ENCODE measurements at regions not wholly inside any gene's neighbourhood (a gene's known extent, or its start where the extent isn't known, plus 50 kb on each side); places are given as distances from the start of the nearest gene placed in this dataset.

DNA sequence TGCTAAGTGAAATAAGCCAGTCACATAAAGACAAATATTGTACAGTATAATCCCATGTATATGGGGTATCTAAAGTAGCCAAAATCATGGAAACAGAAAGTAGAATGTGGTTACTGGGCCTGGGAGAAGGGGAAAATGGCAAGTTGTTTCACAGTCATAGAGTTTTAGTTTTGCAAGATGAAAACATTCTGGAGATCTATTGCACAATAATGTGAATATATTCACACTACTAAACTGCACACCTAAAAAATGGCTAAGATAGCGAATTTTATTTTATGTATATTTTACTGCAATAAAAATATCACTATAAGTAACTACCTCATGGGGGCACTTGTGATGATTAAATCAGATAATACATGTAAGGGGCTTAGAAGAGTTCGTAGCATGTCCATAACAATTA lies 72.0 kb upstream of the ARHGAP32 start:
- Histone ChIP-seq H3K27me3 (ENCODE audit: low read depth, low read length) (no peaks in the 10 kb centered on the region), H3K27ac (ENCODE audit: low read length) (no peak overlapping the region), H3K9me3 (ENCODE audit: control insufficient read depth in 1 of 2, low read length in 2 of 2) (no peaks in the 10 kb centered on the region), H3K36me3 (ENCODE audit: control insufficient read depth in 1 of 2, insufficient read depth in 2 of 2, low read length in 2 of 2) (no peaks in the 10 kb centered on the region), H3K4me1 (ENCODE audit: control insufficient read depth in 1 of 2, insufficient read depth in 2 of 2, low read length in 2 of 2) (peaks cover 0 to 3% of the 10 kb centered on the region in 2 donors), H3K4me3 (ENCODE audit: low read depth in 1 of 2, low read length in 2 of 2) (no peak overlapping the region)

DNA sequence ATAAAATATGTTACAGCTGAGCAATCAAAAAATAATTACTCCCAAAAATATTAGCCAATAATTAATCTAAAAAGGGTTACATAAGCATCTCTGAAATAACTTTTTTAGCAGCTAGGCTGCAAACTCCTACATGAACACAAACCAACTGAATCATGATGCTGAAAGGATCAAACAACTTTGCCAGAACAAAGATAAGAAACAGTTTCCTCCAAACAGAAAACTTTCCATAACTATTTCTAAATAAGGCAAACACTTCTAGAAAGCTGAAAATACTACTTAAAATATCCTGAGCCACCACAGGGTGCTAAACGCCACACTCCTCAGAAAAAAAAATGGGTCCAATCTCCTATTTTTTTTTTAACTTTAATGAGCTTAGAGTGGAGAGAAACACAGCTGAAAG lies 68.6 kb upstream of the ARHGAP32 start:
- H3K27ac ChIP-seq (ENCODE audit: low read length) = no peak overlapping the region
- no peaks in the 10 kb centered on the region for H3K9me3 ChIP-seq (ENCODE audit: control insufficient read depth in 1 of 2, low read length in 2 of 2)
- no peak overlapping the region for H3K4me3 ChIP-seq (ENCODE audit: low read depth in 1 of 2, low read length in 2 of 2)
- H3K27me3 ChIP-seq (ENCODE audit: low read depth, low read length) = no peaks in the 10 kb centered on the region
- no peaks in the 10 kb centered on the region for H3K36me3 ChIP-seq (ENCODE audit: control insufficient read depth in 1 of 2, insufficient read depth in 2 of 2, low read length in 2 of 2)
- peaks cover 0 to 3% of the 10 kb centered on the region in 2 donors for H3K4me1 ChIP-seq (ENCODE audit: control insufficient read depth in 1 of 2, insufficient read depth in 2 of 2, low read length in 2 of 2)

GRCh38 chr11:129259931-129260348 lies 67.8 kb upstream of the ARHGAP32 start:
- no peak overlapping the region for H3K4me3 ChIP-seq (ENCODE audit: low read depth in 1 of 2, low read length in 2 of 2)
- peaks cover 0 to 3% of the 10 kb centered on the region in 2 donors for H3K4me1 ChIP-seq (ENCODE audit: control insufficient read depth in 1 of 2, insufficient read depth in 2 of 2, low read length in 2 of 2)
- no peaks in the 10 kb centered on the region for H3K9me3 ChIP-seq (ENCODE audit: control insufficient read depth in 1 of 2, low read length in 2 of 2)
- H3K27me3 ChIP-seq (ENCODE audit: low read depth, low read length) = no peaks in the 10 kb centered on the region
- H3K27ac ChIP-seq (ENCODE audit: low read length) = no peak overlapping the region
- no peaks in the 10 kb centered on the region for H3K36me3 ChIP-seq (ENCODE audit: control insufficient read depth in 1 of 2, insufficient read depth in 2 of 2, low read length in 2 of 2)

DNA sequence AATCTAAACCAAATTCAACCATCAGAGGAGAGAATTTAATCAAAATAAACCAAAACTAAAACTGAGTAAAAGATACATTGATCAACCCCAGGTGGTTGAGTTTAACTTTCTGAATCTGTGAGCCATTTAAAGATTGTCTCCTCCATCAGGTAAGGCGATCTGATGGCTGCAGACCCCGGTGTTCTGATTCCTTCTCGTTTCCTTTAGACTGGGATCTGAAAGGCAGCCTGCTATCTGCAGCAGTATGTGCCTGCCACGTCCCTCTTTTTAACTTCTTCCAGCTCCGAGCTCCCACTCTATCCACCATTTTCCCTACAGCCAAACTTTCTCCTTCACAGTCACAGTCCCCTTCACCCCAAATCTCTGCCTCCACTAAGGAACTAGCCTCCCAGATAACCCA lies 66.1 kb upstream of the ARHGAP32 start:
- H3K4me1 ChIP-seq (ENCODE audit: control insufficient read depth in 1 of 2, insufficient read depth in 2 of 2, low read length in 2 of 2) = peaks cover 0 to 3% of the 10 kb centered on the region in 2 donors
- H3K9me3 ChIP-seq (ENCODE audit: control insufficient read depth in 1 of 2, low read length in 2 of 2) = no peaks in the 10 kb centered on the region
- no peak overlapping the region for H3K4me3 ChIP-seq (ENCODE audit: low read depth in 1 of 2, low read length in 2 of 2)
- no peaks in the 10 kb centered on the region for H3K27me3 ChIP-seq (ENCODE audit: low read depth, low read length)
- H3K27ac ChIP-seq (ENCODE audit: low read length) = no peak overlapping the region
- no peaks in the 10 kb centered on the region for H3K36me3 ChIP-seq (ENCODE audit: control insufficient read depth in 1 of 2, insufficient read depth in 2 of 2, low read length in 2 of 2)

GRCh38 chr11:129257512-129257911 lies 65.4 kb upstream of the ARHGAP32 start:
- H3K27me3 ChIP-seq (ENCODE audit: low read depth, low read length) = no peaks in the 10 kb centered on the region
- H3K27ac ChIP-seq (ENCODE audit: low read length) = no peak overlapping the region
- H3K36me3 ChIP-seq (ENCODE audit: control insufficient read depth in 1 of 2, insufficient read depth in 2 of 2, low read length in 2 of 2) = no peaks in the 10 kb centered on the region
- no peaks in the 10 kb centered on the region for H3K9me3 ChIP-seq (ENCODE audit: control insufficient read depth in 1 of 2, low read length in 2 of 2)
- no peak overlapping the region for H3K4me3 ChIP-seq (ENCODE audit: low read depth in 1 of 2, low read length in 2 of 2)
- peaks cover 0 to 1% of the 10 kb centered on the region in 2 donors for H3K4me1 ChIP-seq (ENCODE audit: control insufficient read depth in 1 of 2, insufficient read depth in 2 of 2, low read length in 2 of 2)

- H3K27me3 ChIP-seq (ENCODE audit: low read depth, low read length) = no peaks in the 10 kb centered on the region
These were observed 60.5 kb upstream of the ARHGAP32 start for GRCh38 chr11:129252621-129253020.

GRCh38 chr11:129251067-129251466 lies 58.9 kb upstream of the ARHGAP32 start:
- H3K27me3 ChIP-seq (ENCODE audit: low read depth, low read length) = no peaks in the 10 kb centered on the region
- no peak overlapping the region for H3K4me3 ChIP-seq (ENCODE audit: low read depth in 1 of 2, low read length in 2 of 2)
- no peaks in the 10 kb centered on the region for H3K4me1 ChIP-seq (ENCODE audit: control insufficient read depth in 1 of 2, insufficient read depth in 2 of 2, low read length in 2 of 2)
- no peaks in the 10 kb centered on the region for H3K36me3 ChIP-seq (ENCODE audit: control insufficient read depth in 1 of 2, insufficient read depth in 2 of 2, low read length in 2 of 2)
- no peak overlapping the region for H3K27ac ChIP-seq (ENCODE audit: low read length)
- H3K9me3 ChIP-seq (ENCODE audit: control insufficient read depth in 1 of 2, low read length in 2 of 2) = no peaks in the 10 kb centered on the region

More at GRCh38 chr11:129252621-129253020, 60.5 kb upstream of the ARHGAP32 start:
- no peaks in the 10 kb centered on the region for H3K36me3 ChIP-seq (ENCODE audit: control insufficient read depth in 1 of 2, insufficient read depth in 2 of 2, low read length in 2 of 2)
- no peak overlapping the region for H3K27ac ChIP-seq (ENCODE audit: low read length)
- no peaks in the 10 kb centered on the region for H3K4me1 ChIP-seq (ENCODE audit: control insufficient read depth in 1 of 2, insufficient read depth in 2 of 2, low read length in 2 of 2)
- H3K9me3 ChIP-seq (ENCODE audit: control insufficient read depth in 1 of 2, low read length in 2 of 2) = no peaks in the 10 kb centered on the region
- no peak overlapping the region for H3K4me3 ChIP-seq (ENCODE audit: low read depth in 1 of 2, low read length in 2 of 2)

DNA sequence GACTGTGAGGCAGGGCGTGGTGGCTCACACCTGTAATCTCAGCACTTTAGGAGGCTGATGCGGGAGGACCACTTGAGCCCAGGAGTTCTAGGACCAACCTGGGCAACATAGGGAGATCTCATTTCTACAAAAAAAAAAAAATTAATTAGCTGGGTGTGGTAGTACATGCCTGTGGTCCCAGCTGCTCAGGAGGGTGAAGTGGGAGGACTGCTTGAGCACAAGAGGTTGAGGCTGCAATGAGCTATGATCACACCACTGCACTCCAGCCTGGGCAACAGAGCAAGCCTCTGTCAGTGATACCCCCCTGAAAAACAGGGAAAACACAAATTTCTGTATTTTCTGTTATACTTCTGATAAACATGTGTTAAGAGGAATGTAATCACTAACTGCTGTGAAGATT lies 57.8 kb upstream of the ARHGAP32 start:
- Histone ChIP-seq H3K9me3 (ENCODE audit: control insufficient read depth in 1 of 2, low read length in 2 of 2) (no peaks in the 10 kb centered on the region), H3K4me3 (ENCODE audit: low read depth in 1 of 2, low read length in 2 of 2) (no peak overlapping the region), H3K4me1 (ENCODE audit: control insufficient read depth in 1 of 2, insufficient read depth in 2 of 2, low read length in 2 of 2) (no peaks in the 10 kb centered on the region), H3K36me3 (ENCODE audit: control insufficient read depth in 1 of 2, insufficient read depth in 2 of 2, low read length in 2 of 2) (no peaks in the 10 kb centered on the region), H3K27me3 (ENCODE audit: low read depth, low read length) (no peaks in the 10 kb centered on the region), H3K27ac (ENCODE audit: low read length) (no peak overlapping the region)

- Histone ChIP-seq H3K9me3 (ENCODE audit: control insufficient read depth in 1 of 2, low read length in 2 of 2) (no peaks in the 10 kb centered on the region), H3K27ac (ENCODE audit: low read length) (no peak overlapping the region)
These were observed 57.2 kb upstream of the ARHGAP32 start for GRCh38 chr11:129249351-129249750.

DNA sequence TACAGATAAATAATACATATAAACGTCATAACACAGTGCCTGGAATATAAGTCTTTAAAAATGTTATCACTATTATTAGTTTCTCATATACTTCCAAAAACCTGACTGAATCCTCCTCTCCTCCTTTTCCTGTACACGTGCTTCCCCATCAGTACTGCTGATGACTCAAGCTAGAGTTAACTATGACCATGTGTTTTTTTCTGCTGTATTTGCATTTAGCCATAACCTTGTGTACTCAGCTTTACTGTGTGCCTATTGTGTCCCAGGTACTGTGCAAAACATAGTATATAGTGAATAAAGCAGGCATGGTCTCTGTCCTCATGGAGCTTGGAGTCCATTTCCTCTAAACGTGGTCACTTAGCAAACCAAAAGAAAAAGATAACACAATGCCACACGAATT lies 56.5 kb upstream of the ARHGAP32 start:
- Histone ChIP-seq H3K4me3 (ENCODE audit: low read depth in 1 of 2, low read length in 2 of 2) (no peak overlapping the region), H3K27me3 (ENCODE audit: low read depth, low read length) (no peaks in the 10 kb centered on the region), H3K27ac (ENCODE audit: low read length) (no peak overlapping the region), H3K36me3 (ENCODE audit: control insufficient read depth in 1 of 2, insufficient read depth in 2 of 2, low read length in 2 of 2) (no peaks in the 10 kb centered on the region), H3K4me1 (ENCODE audit: control insufficient read depth in 1 of 2, insufficient read depth in 2 of 2, low read length in 2 of 2) (no peaks in the 10 kb centered on the region), H3K9me3 (ENCODE audit: control insufficient read depth in 1 of 2, low read length in 2 of 2) (no peaks in the 10 kb centered on the region)

More at GRCh38 chr11:129249351-129249750, 57.2 kb upstream of the ARHGAP32 start:
- no peaks in the 10 kb centered on the region for H3K36me3 ChIP-seq (ENCODE audit: control insufficient read depth in 1 of 2, insufficient read depth in 2 of 2, low read length in 2 of 2)
- H3K27me3 ChIP-seq (ENCODE audit: low read depth, low read length) = no peaks in the 10 kb centered on the region
- H3K4me3 ChIP-seq (ENCODE audit: low read depth in 1 of 2, low read length in 2 of 2) = no peak overlapping the region
- no peaks in the 10 kb centered on the region for H3K4me1 ChIP-seq (ENCODE audit: control insufficient read depth in 1 of 2, insufficient read depth in 2 of 2, low read length in 2 of 2)

GRCh38 chr11:129247135-129247534 lies 55.0 kb upstream of the ARHGAP32 start:
- Histone ChIP-seq H3K4me1 (ENCODE audit: control insufficient read depth in 1 of 2, insufficient read depth in 2 of 2, low read length in 2 of 2) (no peaks in the 10 kb centered on the region), H3K27me3 (ENCODE audit: low read depth, low read length) (no peaks in the 10 kb centered on the region), H3K4me3 (ENCODE audit: low read depth in 1 of 2, low read length in 2 of 2) (no peak overlapping the region), H3K9me3 (ENCODE audit: control insufficient read depth in 1 of 2, low read length in 2 of 2) (no peaks in the 10 kb centered on the region), H3K27ac (ENCODE audit: low read length) (no peak overlapping the region), H3K36me3 (ENCODE audit: control insufficient read depth in 1 of 2, insufficient read depth in 2 of 2, low read length in 2 of 2) (no peaks in the 10 kb centered on the region)

DNA sequence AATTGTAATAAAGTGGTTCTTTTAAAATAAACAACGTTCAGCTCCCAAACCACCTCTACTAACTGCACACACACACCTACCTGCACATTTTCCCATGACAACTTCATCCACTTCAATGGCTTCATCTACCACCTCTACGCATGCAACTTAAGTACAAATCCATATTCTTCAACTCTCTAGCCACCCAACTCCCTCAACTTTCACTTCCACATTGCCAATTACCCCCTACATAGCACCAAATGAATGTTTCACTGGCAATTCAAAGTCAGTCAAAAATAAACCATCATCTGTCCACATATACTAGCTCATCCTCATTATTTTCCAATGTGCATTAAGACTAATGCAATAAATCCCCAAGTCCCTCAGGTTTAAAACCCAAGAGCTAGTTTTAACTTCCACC lies 50.7 kb upstream of the ARHGAP32 start:
- H3K4me1 ChIP-seq (ENCODE audit: control insufficient read depth in 1 of 2, insufficient read depth in 2 of 2, low read length in 2 of 2) = no peaks in the 10 kb centered on the region
- H3K27me3 ChIP-seq (ENCODE audit: low read depth, low read length) = no peaks in the 10 kb centered on the region
- no peak overlapping the region for H3K4me3 ChIP-seq (ENCODE audit: low read depth in 1 of 2, low read length in 2 of 2)
- no peak overlapping the region for H3K27ac ChIP-seq (ENCODE audit: low read length)
- no peaks in the 10 kb centered on the region for H3K36me3 ChIP-seq (ENCODE audit: control insufficient read depth in 1 of 2, insufficient read depth in 2 of 2, low read length in 2 of 2)
- H3K9me3 ChIP-seq (ENCODE audit: control insufficient read depth in 1 of 2, low read length in 2 of 2) = no peaks in the 10 kb centered on the region
